Brain pericyte (primary cell): ENCODE measurements at regions not wholly inside any gene's neighbourhood (a gene's known extent, or its start where the extent isn't known, plus 50 kb on each side); places are given as distances from the start of the nearest gene placed in this dataset.

Source experiments
- DNase-seq: peaks from one replicate; pipeline ENCODE4 v3.0.0-alpha.2; 2012; ENCODE audit warnings: low read depth, low spot score

- no peak for DNase-seq
Observed at GRCh38 chr5:147168578-147169327, 66.1 kb upstream of the STK32A start.

- no peak for DNase-seq
Observed at GRCh38 chr5:147169399-147169798, 65.4 kb upstream of the STK32A start.

GRCh38 chr5:147169901-147170300, 64.9 kb upstream of the STK32A start:
- no peak for DNase-seq

- no peak for DNase-seq
Observed at GRCh38 chr5:147170603-147171002, 64.2 kb upstream of the STK32A start.

- no peak for DNase-seq
Observed at GRCh38 chr5:147174671-147175265, 60.1 kb upstream of the STK32A start.

- no peak for DNase-seq
Observed at GRCh38 chr5:147175516-147176097, 59.2 kb upstream of the STK32A start.

- DNase-seq: no peak
Observed at GRCh38 chr5:147176422-147176821, 58.4 kb upstream of the STK32A start.

GRCh38 chr5:147177125-147177840, 57.5 kb upstream of the STK32A start:
- DNase-seq: no peak

- DNase-seq: no peak
Observed at GRCh38 chr5:147179562-147180147, 55.2 kb upstream of the STK32A start.

- no peak for DNase-seq
Observed at GRCh38 chr5:147180751-147181150, 54.1 kb upstream of the STK32A start.
